NCI-H2196 (cell line): ENCODE measurements at regions not wholly inside any gene's neighbourhood (a gene's known extent, or its start where the extent isn't known, plus 50 kb on each side); places are given as distances from the start of the nearest gene placed in this dataset.

Experiments used
- DNase-seq: peaks from one replicate; lab custom pipeline; 2025; ENCODE audit not compliant: unreplicated experiment; lab: John Stamatoyannopoulos, UW

DNA sequence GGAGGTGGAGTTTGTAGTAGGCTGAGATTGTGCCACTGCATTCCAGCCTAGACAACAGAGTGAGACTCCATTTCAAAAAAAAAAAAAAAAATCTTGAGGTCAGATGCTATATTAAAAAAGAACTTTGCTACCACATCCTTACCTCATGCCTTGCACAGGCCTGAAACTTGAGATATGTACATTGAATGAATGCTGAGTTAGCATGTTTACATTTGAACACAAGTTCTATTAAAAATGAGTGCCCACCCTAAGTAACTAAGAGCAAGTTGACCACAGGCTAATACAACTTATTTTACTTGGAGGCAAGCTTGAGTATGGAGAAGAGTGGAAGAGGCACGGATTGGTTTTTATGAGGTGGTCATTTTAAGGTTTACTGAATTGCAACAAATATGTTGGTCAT lies 276.6 kb upstream of the GATB start:
- DNase-seq: no peak

DNA sequence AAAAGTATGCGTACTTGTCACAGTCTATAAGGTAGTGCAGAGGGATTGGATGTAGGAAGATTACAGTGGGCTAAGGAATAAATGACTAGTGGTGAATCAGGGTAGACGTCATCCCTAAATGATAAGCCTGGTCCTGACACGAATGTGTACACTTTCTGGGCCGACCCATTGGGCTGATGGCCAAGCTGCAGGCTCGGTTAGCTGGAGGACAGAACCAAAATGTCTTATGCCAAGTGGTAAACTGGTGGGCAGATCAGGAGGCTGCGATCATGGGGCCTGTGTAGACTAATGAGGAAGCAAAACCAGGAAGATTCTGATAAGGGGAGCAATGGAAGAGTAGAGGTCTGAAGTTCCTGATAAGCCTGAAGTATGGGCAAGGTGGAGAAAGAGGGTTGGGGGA lies 272.8 kb upstream of the GATB start:
- DNase-seq: no peak

DNA sequence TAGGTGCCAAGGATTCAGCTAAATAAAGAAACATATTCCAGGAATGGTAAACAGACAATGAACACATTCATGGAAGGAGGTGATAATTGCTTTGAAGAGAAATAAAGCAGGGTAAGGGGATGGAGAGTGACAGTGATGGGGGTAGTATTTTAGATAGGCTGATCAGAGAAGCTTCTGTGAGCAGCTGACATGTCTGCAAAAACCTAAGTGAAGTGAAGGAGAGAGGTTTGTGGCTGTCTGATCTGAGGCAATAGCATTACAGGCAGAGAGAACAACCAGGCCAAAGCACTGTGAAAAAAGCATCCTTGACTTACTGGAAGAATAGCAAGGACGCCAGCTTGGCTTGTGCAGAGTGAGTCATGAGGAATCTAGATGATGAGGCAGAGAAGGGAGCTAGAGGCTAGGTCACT lies 271.9 kb upstream of the GATB start:
- no peak for DNase-seq

GRCh38 chr4:152029631-152030030 lies 268.8 kb upstream of the GATB start:
- no peak for DNase-seq

- DNase-seq: no peak
Measured at GRCh38 chr4:152028131-152028530, 267.3 kb upstream of the GATB start.

DNA sequence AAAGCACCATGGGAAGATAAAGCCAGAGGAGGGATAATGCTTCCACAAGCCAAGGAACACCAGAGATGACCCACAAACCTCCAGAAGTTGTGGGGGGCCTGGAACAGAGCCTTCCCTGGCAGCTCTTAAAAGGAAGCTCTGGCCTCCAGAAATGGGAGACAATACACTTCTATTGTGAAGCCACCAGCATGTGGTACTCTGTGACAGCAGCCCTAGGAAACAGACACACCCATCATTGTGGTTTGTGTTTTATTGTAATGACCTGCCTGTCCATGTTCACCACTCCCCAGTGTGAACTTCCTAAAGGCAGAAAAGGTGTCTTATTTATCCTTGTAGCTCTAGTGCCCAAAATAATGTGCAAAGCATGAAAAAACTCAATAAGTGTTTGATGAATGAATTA lies 264.1 kb upstream of the GATB start:
- DNase-seq: no peak

DNA sequence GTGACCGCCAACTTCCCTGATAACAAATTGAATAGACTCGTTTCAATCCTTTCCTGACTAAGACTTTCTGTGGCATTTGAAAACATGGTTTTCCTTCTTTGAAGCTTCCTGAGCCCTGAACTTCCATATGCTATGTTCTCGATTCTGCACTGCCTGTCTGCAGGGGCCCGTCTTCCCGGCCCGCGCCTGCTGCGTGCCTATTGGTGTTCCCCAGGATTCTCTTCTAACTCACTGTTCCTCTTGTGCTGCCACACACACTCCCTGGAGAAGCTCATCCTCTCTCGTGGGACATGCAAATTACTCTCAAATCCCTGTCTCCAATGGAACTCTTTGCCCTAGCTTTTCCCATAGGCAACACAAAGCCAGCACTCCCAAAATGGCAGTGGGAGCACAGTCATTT lies 262.9 kb upstream of the GATB start:
- DNase-seq: no peak

DNA sequence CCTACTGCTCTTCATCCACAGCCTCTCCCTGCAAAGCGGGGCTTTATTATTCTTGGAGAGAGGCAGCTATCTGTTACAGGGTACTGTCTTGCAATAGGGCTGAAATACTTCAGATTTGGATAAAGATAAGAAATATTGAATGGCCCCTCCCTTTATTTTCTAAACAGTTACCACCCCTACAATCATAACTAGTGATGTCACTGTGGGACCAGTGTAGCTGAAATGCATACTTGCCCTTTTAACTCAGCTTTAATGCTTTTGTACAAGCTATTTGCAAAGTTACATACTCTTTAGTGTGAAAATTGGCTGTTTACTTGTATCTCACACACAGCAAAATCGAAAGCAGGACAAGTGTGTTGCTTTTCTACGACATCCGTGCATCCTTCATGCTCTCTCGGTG lies 261.7 kb upstream of the GATB start:
- DNase-seq: no peak

DNA sequence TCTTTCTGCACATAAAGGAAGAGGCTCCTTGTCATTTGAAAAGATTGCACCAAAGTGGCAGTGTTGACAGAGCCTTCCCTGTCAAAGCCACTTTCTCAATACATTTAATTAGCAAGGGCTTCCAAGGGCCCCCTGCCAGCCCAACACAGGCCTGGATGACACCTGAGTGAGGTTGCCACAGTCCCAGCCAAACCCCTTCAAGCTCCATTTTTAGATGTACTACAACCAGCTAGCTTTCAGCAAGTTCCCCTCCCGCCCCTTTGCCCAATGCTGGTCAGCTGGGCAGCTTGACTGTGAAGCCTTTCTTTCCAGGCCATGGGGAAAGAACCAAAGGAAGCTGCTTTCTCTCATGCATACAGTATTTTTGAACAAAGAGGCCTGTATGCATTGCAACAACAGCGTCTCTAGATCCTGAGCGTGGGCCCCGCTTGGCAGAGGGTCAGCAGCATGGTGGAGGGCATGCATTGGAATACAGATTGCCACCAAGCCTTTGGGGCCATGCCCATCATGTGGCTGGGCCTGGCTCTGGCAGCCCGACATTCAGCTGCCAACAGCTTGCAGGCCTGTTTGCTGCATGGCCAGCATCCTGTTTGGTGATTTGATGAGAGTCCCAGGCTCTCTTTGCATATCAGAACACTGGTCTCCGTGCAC lies 261.1 kb upstream of the GATB start:
- no peak for DNase-seq

DNA sequence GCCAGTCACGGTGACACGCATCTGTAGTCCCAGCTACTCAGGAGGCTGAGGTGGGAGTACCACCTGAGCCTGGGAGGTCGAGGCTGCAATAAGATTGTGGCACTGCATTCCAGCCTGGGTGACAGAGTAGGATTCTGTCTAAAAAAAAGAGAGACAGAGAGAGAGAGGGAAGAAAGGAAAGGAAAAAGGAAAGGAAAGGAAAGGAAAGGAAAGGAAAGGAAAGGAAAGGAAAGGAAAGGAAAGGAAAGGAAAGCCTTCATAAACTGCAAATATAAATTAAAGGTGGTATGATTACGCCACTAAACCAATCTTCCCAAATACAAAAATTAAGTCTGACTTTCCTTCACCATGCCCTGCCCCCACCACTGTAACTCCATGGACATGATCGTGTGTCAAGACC lies 259.3 kb upstream of the GATB start:
- no peak for DNase-seq

GRCh38 chr4:152016303-152016620 lies 255.5 kb upstream of the GATB start:
- DNase-seq: no peak

GRCh38 chr4:152015597-152016302 lies 254.9 kb upstream of the GATB start:
- no peak for DNase-seq

DNA sequence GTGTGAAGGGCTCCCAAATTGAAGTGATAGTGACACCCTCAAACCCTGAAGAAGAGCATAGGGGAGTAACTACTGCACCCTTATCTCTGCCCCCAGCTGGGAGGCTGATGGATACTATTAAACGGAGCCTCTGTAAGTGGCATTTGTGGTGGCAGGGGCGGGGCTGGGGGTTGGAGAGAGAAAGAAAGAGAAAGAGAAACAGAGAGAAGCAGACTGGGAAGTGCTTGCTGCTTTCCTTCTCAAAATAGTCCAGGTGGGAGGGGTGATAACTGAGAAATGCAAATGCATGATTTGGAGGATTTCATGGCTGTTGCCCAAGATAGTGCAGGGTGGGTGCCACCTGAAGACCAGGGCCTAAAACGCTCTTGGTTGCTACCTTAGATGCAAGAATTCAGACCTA lies 253.5 kb upstream of the GATB start:
- no peak for DNase-seq

DNA sequence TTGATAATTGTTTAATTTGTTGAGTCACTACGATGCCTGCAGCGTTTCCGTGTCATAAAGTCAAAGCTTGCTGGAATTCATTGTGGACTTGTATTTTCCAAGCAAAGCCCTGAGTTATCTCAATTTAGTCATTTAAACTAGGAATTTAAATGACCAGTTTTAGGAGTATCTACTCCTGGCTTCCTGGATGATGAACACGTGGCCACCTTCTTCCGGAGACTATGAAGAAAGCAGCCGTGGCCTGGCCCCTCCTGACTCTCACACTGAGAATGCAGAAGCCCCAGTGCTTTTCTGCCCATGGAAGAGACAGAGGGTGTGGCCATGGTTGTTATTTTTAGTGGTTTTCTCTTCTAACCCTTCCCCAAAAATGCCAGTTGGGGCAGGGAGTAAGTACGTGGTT lies 250.7 kb upstream of the GATB start:
- DNase-seq: no peak

DNA sequence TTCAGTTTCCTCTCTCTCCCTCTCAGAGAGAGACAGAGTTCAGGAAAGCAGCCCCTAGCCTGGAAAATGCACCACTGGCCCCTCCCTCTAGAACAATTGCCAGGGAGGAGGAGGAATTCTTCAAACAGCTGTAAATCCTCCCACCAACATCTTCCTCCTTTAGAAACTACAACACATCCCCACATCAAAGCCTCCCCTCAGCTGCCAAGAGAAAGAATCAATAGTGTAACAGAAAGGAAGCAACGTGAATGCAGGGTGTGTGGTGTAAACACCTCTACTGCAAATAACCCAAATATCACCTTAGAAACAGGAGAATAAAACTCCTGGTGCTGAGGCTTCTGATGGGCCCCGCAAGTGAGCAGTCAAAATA lies 249.9 kb upstream of the GATB start:
- no peak for DNase-seq

DNA sequence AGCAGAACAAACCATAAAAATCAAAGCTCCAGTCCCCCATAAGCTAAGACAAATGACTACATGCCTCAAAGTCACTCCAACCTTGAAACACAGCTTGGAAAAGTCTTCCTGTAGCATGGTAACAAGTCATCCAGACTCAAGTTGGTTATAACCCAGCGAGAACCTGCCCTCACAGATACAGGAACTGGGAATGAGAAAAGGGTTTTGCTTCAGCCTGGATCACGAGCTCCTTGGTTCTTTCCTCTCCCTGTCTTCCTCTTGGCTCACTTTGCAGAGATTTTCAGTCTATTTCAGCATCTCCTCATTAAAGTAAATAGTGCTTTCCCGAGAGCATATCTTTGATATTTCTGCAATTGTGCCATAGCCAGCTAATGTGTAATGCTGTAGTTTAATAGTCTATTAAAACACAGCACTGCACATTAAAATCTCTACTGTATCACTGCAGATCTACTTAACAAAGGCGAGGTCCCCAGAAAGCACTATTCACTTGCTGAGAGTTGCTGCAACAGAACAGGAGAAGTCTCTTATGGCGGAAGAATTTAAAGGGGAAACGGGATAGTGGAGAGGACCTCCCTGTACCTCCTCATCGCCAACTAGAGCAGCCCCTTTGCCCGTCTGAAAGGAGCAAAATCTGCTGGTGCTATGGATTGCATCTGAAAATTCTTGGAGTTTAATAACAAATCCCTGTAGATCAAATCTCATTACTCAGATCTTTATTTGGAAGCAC lies 249.3 kb upstream of the GATB start:
- no peak for DNase-seq

- no peak for DNase-seq
Measured at GRCh38 chr4:152009031-152009670, 248.3 kb upstream of the GATB start.

GRCh38 chr4:152007111-152007510 lies 246.3 kb upstream of the GATB start:
- DNase-seq: no peak

DNA sequence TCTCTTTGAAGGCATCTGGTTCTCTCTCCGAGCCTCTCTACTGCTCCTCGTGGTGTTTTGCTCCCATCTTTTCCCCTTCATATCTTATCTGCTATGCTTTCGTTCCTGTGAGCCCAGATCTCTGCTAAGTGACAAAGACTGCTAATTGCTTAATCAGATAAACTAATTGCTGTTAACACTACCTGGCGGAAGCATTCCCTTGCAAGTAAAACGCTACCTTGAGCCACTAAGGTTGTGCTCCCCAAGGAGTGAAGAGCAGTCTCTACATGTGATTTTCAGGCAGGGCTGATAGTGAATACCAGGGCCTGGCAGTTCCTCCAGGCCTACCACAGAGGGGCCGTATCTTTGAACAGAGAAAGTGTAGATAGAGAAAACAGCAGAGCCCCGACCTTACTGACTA lies 244.0 kb upstream of the GATB start:
- no peak for DNase-seq

DNA sequence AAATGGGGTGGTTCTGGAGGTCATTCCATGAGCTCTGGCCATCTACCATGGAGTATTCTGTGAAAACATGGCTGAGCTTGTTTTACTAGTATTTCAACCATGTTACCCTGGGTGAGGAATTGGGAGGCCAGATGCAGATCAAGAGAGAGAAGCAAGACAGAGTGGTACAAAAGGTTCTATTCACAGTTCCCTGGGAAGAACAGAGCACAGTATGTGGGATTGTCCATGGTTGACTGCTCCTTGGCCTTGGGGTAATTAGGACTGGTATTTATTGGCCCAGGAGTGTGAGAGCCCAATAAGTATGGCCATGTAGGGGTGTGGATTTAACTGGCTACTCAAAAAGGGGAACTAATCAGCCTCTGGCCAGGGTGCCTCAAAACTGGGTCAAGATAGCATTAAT lies 239.7 kb upstream of the GATB start:
- DNase-seq: no peak

GRCh38 chr4:151998723-151999122 lies 237.9 kb upstream of the GATB start:
- DNase-seq: no peak

GRCh38 chr4:151997461-151997860 lies 236.7 kb upstream of the GATB start:
- no peak for DNase-seq
